LNCaP clone FGC (cell line): ENCODE measurements at regions not wholly inside any gene's neighbourhood (a gene's known extent, or its start where the extent isn't known, plus 50 kb on each side); places are given as distances from the start of the nearest gene placed in this dataset.

Experiments
- DNase-seq: peaks from one replicate; pipeline ENCODE4 v3.0.0-alpha.2; 2011; ENCODE audit warnings: low read depth
- H3K4me3 ChIP-seq: 2 replicates; pipeline ENCODE4 v1.5.1; 2011; ENCODE audit warnings: mild to moderate bottlenecking, low read depth, low read length, control low read depth
- CTCF ChIP-seq: IDR thresholded peaks from 2 replicates; pipeline ENCODE4 v1.5.1; 2012; ENCODE audit warnings: mild to moderate bottlenecking; ENCODE audit not compliant: control insufficient read depth, insufficient read depth; ENCODE audit errors: extremely low read depth

- no peak for DNase-seq
- TF ChIP-seq CTCF: no peak
- H3K4me3 ChIP-seq: no peak overlapping the region
Observed at GRCh38 chr22:44390613-44390970, 77.8 kb upstream of the SHISAL1 start.

- no peak for DNase-seq
- TF ChIP-seq CTCF: no peak
- H3K4me3 ChIP-seq: no peak overlapping the region
Observed at GRCh38 chr22:44389926-44390612, 77.3 kb upstream of the SHISAL1 start.

GRCh38 chr22:44389181-44389580 is 76.4 kb upstream of the SHISAL1 start:
- no peak for TF ChIP-seq CTCF
- DNase-seq: no peak
- no peak overlapping the region for H3K4me3 ChIP-seq

- DNase-seq: no peak
- TF ChIP-seq CTCF: no peak
- no peak overlapping the region for H3K4me3 ChIP-seq
Observed at GRCh38 chr22:44387486-44387885, 74.7 kb upstream of the SHISAL1 start.

GRCh38 chr22:44386386-44387035 is 73.8 kb upstream of the SHISAL1 start:
- no peak overlapping the region for H3K4me3 ChIP-seq
- no peak for DNase-seq
- no peak for TF ChIP-seq CTCF

- TF ChIP-seq CTCF: no peak
- no peak for DNase-seq
- no peak overlapping the region for H3K4me3 ChIP-seq
Observed at GRCh38 chr22:44385781-44386180, 73.0 kb upstream of the SHISAL1 start.

- no peak overlapping the region for H3K4me3 ChIP-seq
- no peak for TF ChIP-seq CTCF
- no peak for DNase-seq
Observed at GRCh38 chr22:44385296-44385610, 72.5 kb upstream of the SHISAL1 start.
